GM21528 (cell line): ENCODE measurements at regions not wholly inside any gene's neighbourhood (a gene's known extent, or its start where the extent isn't known, plus 50 kb on each side); places are given as distances from the start of the nearest gene placed in this dataset.
"Not testable (repeated sequence)": the region's sequence is repeated elsewhere in the genome, so short reads cannot be mapped to it uniquely, and the experiment has no call there.

Source experiments
- ATAC-seq: cut with Tn5 transposase; IDR thresholded peaks from one replicate; pipeline ENCODE4 v1.9.1; 2021; ENCODE audit warnings: mild to moderate bottlenecking, moderate library complexity; ENCODE audit not compliant: unreplicated experiment, low FRiP score

- ATAC-seq, result not testable (repeated sequence)
Measured at GRCh38 chr3:194264631-194265504, 86.3 kb downstream of the CPN2 start.

- ATAC-seq, result no peak
Measured at GRCh38 chr3:194265505-194265892, 85.6 kb downstream of the CPN2 start.

- ATAC-seq, result no peak
Measured at GRCh38 chr3:194265996-194266964, 84.8 kb downstream of the CPN2 start.

- ATAC-seq, result no peak
Measured at GRCh38 chr3:194267744-194268653, 83.1 kb downstream of the CPN2 start.

GRCh38 chr3:194268654-194269512, 82.2 kb downstream of the CPN2 start:
- no peak for ATAC-seq

GRCh38 chr3:194269610-194270145, 81.5 kb downstream of the CPN2 start:
- ATAC-seq, result no peak

- ATAC-seq, result no peak
Measured at GRCh38 chr3:194270627-194271459, 80.3 kb downstream of the CPN2 start.

- no peak for ATAC-seq
Measured at GRCh38 chr3:194271460-194272035, 79.6 kb downstream of the CPN2 start.

GRCh38 chr3:194272221-194272620, 78.9 kb downstream of the CPN2 start:
- no peak for ATAC-seq

GRCh38 chr3:194272861-194273742, 78.0 kb downstream of the CPN2 start:
- ATAC-seq, result no peak

- ATAC-seq, result no peak
Measured at GRCh38 chr3:194273743-194274310, 77.3 kb downstream of the CPN2 start.

- ATAC-seq, result no peak
Measured at GRCh38 chr3:194274424-194275085, 76.6 kb downstream of the CPN2 start.

GRCh38 chr3:194275291-194275690, 75.8 kb downstream of the CPN2 start:
- ATAC-seq, result no peak

GRCh38 chr3:194275721-194276120, 75.4 kb downstream of the CPN2 start:
- no peak for ATAC-seq

GRCh38 chr3:194276768-194277103, 74.4 kb downstream of the CPN2 start:
- no peak for ATAC-seq

- no peak for ATAC-seq
Measured at GRCh38 chr3:194277104-194277785, 73.9 kb downstream of the CPN2 start.
